ENCODE measurements at regions not wholly inside any gene's neighbourhood (a gene's known extent, or its start where the extent isn't known, plus 50 kb on each side); places are given as distances from the start of the nearest gene placed in this dataset.

- Histone ChIP-seq H2AFZ (ENCODE audit: low read length) (no peak overlapping the region), H3K9me3 (replicated peaks; ENCODE audit: insufficient read depth, low read length) (no peaks in the 10 kb centered on the region), H3K27ac (ENCODE audit: low read length) (no peak overlapping the region), H3K4me3 (ENCODE audit: low read length) (no peak overlapping the region), H3K36me3 (replicated peaks; ENCODE audit: insufficient read depth, low read length) (no peaks in the 10 kb centered on the region), H3K4me2 (ENCODE audit: low read depth, low read length) (no peak overlapping the region), H3K4me1 (ENCODE audit: low read length) (no peaks in the 10 kb centered on the region), H3K9ac (ENCODE audit: low read length) (no peak overlapping the region), H3K79me2 (ENCODE audit: low read length) (no peaks in the 10 kb centered on the region), H4K20me1 (ENCODE audit: insufficient read depth, low read length) (no peaks in the 10 kb centered on the region), H3K9me2 (replicated peaks; ENCODE audit: insufficient read depth, low read length) (no peaks in the 10 kb centered on the region), H3K27me3 (replicated peaks; ENCODE audit: insufficient read depth, low read length) (no peaks in the 10 kb centered on the region), H3F3A (ENCODE audit: insufficient read depth, low read length) (no peaks in the 10 kb centered on the region)
- no peak for DNase-seq
- TF ChIP-seq CTCF (IDR thresholded peaks at IDR 0.05; ENCODE audit: low read length), result no peak
These were observed 157.1 kb downstream of the FHIP1A start for GRCh38 chr4:151566053-151566452.

- no peaks in the 10 kb centered on the region for H3K4me1 ChIP-seq (ENCODE audit: low read length)
- H3K79me2 ChIP-seq (ENCODE audit: low read length), result no peaks in the 10 kb centered on the region
- TF ChIP-seq CTCF (IDR thresholded peaks at IDR 0.05; ENCODE audit: low read length), result no peak
- TF ChIP-seq EZH2phosphoT487 (IDR thresholded peaks at IDR 0.05; ENCODE audit: low read length), result no peak
- TF ChIP-seq EZH2 (optimal IDR thresholded peaks at IDR 0.05; ENCODE audit: low read depth, low read length), result no peak
- no peak overlapping the region for H2AFZ ChIP-seq (ENCODE audit: low read length)
- no peaks in the 10 kb centered on the region for H3K9me3 ChIP-seq (replicated peaks; ENCODE audit: insufficient read depth, low read length)
- H3K4me3 ChIP-seq (ENCODE audit: low read length), result no peak overlapping the region
- H3K9me2 ChIP-seq (replicated peaks; ENCODE audit: insufficient read depth, low read length), result no peaks in the 10 kb centered on the region
- peak; percentile 31 for DNase-seq
- no peaks in the 10 kb centered on the region for H4K20me1 ChIP-seq (ENCODE audit: insufficient read depth, low read length)
- no peak overlapping the region for H3K27ac ChIP-seq (ENCODE audit: low read length)
- H3F3A ChIP-seq (ENCODE audit: insufficient read depth, low read length), result no peaks in the 10 kb centered on the region
- no peaks in the 10 kb centered on the region for H3K27me3 ChIP-seq (replicated peaks; ENCODE audit: insufficient read depth, low read length)
- H3K4me2 ChIP-seq (ENCODE audit: low read depth, low read length), result peak overlapping the region; percentile 1; the same call in 1 of the 2 replicates
- no peaks in the 10 kb centered on the region for H3K36me3 ChIP-seq (replicated peaks; ENCODE audit: insufficient read depth, low read length)
- H3K9ac ChIP-seq (ENCODE audit: low read length), result no peak overlapping the region
These were observed 158.1 kb downstream of the FHIP1A start for GRCh38 chr4:151567056-151567455.

- TF ChIP-seq EZH2 (optimal IDR thresholded peaks at IDR 0.05; ENCODE audit: low read depth, low read length) (no peak), EZH2phosphoT487 (IDR thresholded peaks at IDR 0.05; ENCODE audit: low read length) (no peak), CTCF (IDR thresholded peaks at IDR 0.05; ENCODE audit: low read length) (no peak)
- no peak for DNase-seq
These were observed 160.0 kb downstream of the FHIP1A start for GRCh38 chr4:151568966-151569365.

More at GRCh38 chr4:151568966-151569365, 160.0 kb downstream of the FHIP1A start:
- H3K27ac ChIP-seq (ENCODE audit: low read length), result no peak overlapping the region
- no peak overlapping the region for H2AFZ ChIP-seq (ENCODE audit: low read length)
- H3K36me3 ChIP-seq (replicated peaks; ENCODE audit: insufficient read depth, low read length), result no peaks in the 10 kb centered on the region
- H4K20me1 ChIP-seq (ENCODE audit: insufficient read depth, low read length), result no peaks in the 10 kb centered on the region
- H3K4me2 ChIP-seq (ENCODE audit: low read depth, low read length), result no peak overlapping the region
- H3K79me2 ChIP-seq (ENCODE audit: low read length), result no peaks in the 10 kb centered on the region
- H3K9me2 ChIP-seq (replicated peaks; ENCODE audit: insufficient read depth, low read length), result no peaks in the 10 kb centered on the region
- H3K4me1 ChIP-seq (ENCODE audit: low read length), result no peaks in the 10 kb centered on the region
- no peak overlapping the region for H3K9ac ChIP-seq (ENCODE audit: low read length)
- no peak overlapping the region for H3K4me3 ChIP-seq (ENCODE audit: low read length)
- no peaks in the 10 kb centered on the region for H3F3A ChIP-seq (ENCODE audit: insufficient read depth, low read length)
- H3K9me3 ChIP-seq (replicated peaks; ENCODE audit: insufficient read depth, low read length), result no peaks in the 10 kb centered on the region
- H3K27me3 ChIP-seq (replicated peaks; ENCODE audit: insufficient read depth, low read length), result no peaks in the 10 kb centered on the region

All from MM.1S (cell line).